GM12892 (cell line): ENCODE measurements at regions not wholly inside any gene's neighbourhood (a gene's known extent, or its start where the extent isn't known, plus 50 kb on each side); places are given as distances from the start of the nearest gene placed in this dataset.

Experiments
- POLR2A ChIP-seq: IDR thresholded peaks from 2 replicates; pipeline ENCODE4 v1.6.1; 2011; ENCODE audit warnings: low read depth, low read length, control low read depth
- TAF1 ChIP-seq: IDR thresholded peaks from 2 replicates; pipeline ENCODE4 v1.6.1; 2011; ENCODE audit warnings: low read depth, mild to moderate bottlenecking, control low read depth, low read length, borderline replicate concordance

- TF ChIP-seq POLR2A: no peak
- no peak for TF ChIP-seq TAF1
Measured at GRCh38 chr13:69280399-69280798, 827.2 kb upstream of the ATXN8OS start.
